ENCODE measurements at regions not wholly inside any gene's neighbourhood (a gene's known extent, or its start where the extent isn't known, plus 50 kb on each side); places are given as distances from the start of the nearest gene placed in this dataset.

- Mint-ChIP-seq H3K9me3 (no peaks in the 10 kb centered on the region), H3K36me3 (ENCODE audit: low read depth) (no peaks in the 10 kb centered on the region), H3K27me3 (peaks cover 30% of the 10 kb centered on the region), H3K27ac (no peak overlapping the region), H3K4me3 (no peak overlapping the region), H3K4me1 (peaks cover 2% of the 10 kb centered on the region)
- POLR2A ChIA-PET = no interaction called here
- no peak for DNase-seq
- CTCF ChIA-PET = no interaction called here
Measured at GRCh38 chr18:45174629-45175136, 440.6 kb upstream of the SLC14A2 start.

- CTCF ChIA-PET = no interaction called here
- Mint-ChIP-seq H3K9me3 (no peaks in the 10 kb centered on the region), H3K4me3 (no peak overlapping the region), H3K4me1 (peaks cover 2% of the 10 kb centered on the region), H3K36me3 (ENCODE audit: low read depth) (no peaks in the 10 kb centered on the region), H3K27ac (no peak overlapping the region), H3K27me3 (peaks cover 28% of the 10 kb centered on the region)
- POLR2A ChIA-PET = no interaction called here
- no peak for DNase-seq
Measured at GRCh38 chr18:45175511-45175910, 439.8 kb upstream of the SLC14A2 start.

DNA sequence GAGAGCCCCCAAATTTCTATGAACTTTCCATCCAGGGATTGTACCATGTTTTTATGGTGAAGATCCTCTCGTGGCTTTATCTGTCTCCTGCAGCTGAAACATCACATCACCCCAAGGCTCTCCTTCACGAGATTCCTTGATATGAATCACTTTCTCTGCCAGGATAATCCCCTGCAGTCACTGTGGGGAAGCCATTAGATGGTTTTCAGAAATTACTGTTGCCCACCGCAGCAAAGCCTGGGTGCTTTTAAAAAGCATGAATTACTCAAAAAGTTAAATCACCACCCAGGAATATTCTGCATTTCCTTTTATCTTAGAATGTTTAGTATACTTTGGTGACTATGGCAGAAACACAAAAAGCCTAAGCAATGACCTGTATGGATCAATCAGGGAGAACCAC lies 428.4 kb upstream of the SLC14A2 start:
- H3K27ac Mint-ChIP-seq = no peak overlapping the region
- DNase-seq = no peak
- no peaks in the 10 kb centered on the region for H3K36me3 Mint-ChIP-seq (ENCODE audit: low read depth)
- no peaks in the 10 kb centered on the region for H3K9me3 Mint-ChIP-seq
- peaks cover 14% of the 10 kb centered on the region for H3K27me3 Mint-ChIP-seq
- H3K4me1 Mint-ChIP-seq = no peaks in the 10 kb centered on the region
- ChIA-PET POLR2A (no interaction called here), CTCF (no interaction called here)
- H3K4me3 Mint-ChIP-seq = no peak overlapping the region

- DNase-seq = no peak
- H3K9me3 Mint-ChIP-seq = no peaks in the 10 kb centered on the region
- ChIA-PET POLR2A (no interaction called here), CTCF (no interaction called here)
- H3K27me3 Mint-ChIP-seq = peaks cover 5% of the 10 kb centered on the region
- H3K36me3 Mint-ChIP-seq (ENCODE audit: low read depth) = no peaks in the 10 kb centered on the region
- H3K4me3 Mint-ChIP-seq = no peak overlapping the region
- peaks cover 2% of the 10 kb centered on the region for H3K4me1 Mint-ChIP-seq
- H3K27ac Mint-ChIP-seq = no peak overlapping the region
Measured at GRCh38 chr18:45191795-45192194, 423.5 kb upstream of the SLC14A2 start.

DNA sequence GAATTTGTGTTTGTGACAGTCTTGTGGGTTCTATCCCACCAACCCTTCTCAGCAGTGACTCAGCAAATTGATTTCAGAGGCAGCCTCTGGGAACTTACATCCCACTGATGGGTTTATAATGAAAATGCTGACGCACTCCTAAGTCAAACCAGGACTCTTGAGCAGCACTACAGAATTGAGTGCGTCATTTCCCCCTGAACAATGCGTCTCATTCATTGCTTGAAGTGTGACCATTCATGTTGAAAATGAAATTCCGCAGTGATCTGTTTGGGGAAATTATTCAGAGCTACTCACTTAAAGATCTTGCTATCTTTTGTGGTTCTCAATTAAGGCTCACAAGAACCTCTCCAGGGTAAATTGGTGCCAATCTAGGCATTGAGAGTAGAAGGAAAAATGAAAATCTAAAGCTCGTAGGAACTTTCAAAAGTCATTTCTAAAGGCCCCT lies 417.7 kb upstream of the SLC14A2 start:
- POLR2A ChIA-PET = no interaction called here
- Mint-ChIP-seq H3K4me1 (peaks cover 11% of the 10 kb centered on the region), H3K27ac (no peak overlapping the region), H3K9me3 (no peaks in the 10 kb centered on the region), H3K4me3 (no peak overlapping the region), H3K27me3 (peaks cover 11% of the 10 kb centered on the region), H3K36me3 (ENCODE audit: low read depth) (no peaks in the 10 kb centered on the region)
- CTCF ChIA-PET = no interaction called here
- peak; percentile 28 for DNase-seq

- Mint-ChIP-seq H3K9me3 (no peaks in the 10 kb centered on the region), H3K4me1 (peaks cover 11% of the 10 kb centered on the region), H3K27ac (no peak overlapping the region), H3K36me3 (ENCODE audit: low read depth) (no peaks in the 10 kb centered on the region), H3K4me3 (no peak overlapping the region), H3K27me3 (peaks cover 11% of the 10 kb centered on the region)
- no peak for DNase-seq
- CTCF ChIA-PET = no interaction called here
- POLR2A ChIA-PET = no interaction called here
Measured at GRCh38 chr18:45198526-45198925, 416.8 kb upstream of the SLC14A2 start.

DNA sequence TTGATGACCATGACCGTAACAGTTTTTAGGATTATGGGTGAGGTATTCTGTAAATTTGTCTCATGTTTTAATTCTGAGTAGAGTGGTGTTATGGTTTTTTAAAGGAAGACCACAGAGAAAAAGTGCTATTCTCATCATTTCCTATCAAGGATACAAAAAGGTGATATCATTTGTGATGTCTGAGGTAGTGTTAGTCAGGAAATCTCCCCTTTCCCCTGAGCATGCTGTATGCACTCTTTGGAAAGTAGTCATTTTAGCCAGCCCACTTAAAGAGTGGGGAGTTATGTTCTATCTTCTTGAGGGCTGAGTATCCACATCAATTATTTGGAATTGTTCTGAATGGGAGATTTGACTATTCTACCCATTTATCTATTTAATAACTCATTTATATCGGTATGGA lies 414.2 kb upstream of the SLC14A2 start:
- Mint-ChIP-seq H3K4me1 (peaks cover 11% of the 10 kb centered on the region), H3K9me3 (no peaks in the 10 kb centered on the region), H3K36me3 (ENCODE audit: low read depth) (no peaks in the 10 kb centered on the region), H3K27ac (no peak overlapping the region), H3K4me3 (no peak overlapping the region), H3K27me3 (peaks cover 10% of the 10 kb centered on the region)
- CTCF ChIA-PET = no interaction called here
- no peak for DNase-seq
- POLR2A ChIA-PET = no interaction called here

GRCh38 chr18:45201489-45201888 lies 413.8 kb upstream of the SLC14A2 start:
- Mint-ChIP-seq H3K27ac (no peak overlapping the region), H3K9me3 (no peaks in the 10 kb centered on the region), H3K4me3 (no peak overlapping the region), H3K27me3 (peaks cover 10% of the 10 kb centered on the region), H3K36me3 (ENCODE audit: low read depth) (no peaks in the 10 kb centered on the region), H3K4me1 (peaks cover 11% of the 10 kb centered on the region)
- no peak for DNase-seq
- ChIA-PET CTCF (interaction anchor here (1.0 kb wide), 1 partner anchor 11 kb away, joined by 7 read pairs; no protein-coding TSS in a partner anchor), POLR2A (no interaction called here)

GRCh38 chr18:45202061-45202460 lies 413.2 kb upstream of the SLC14A2 start:
- Mint-ChIP-seq H3K4me1 (peaks cover 9% of the 10 kb centered on the region), H3K9me3 (no peaks in the 10 kb centered on the region), H3K36me3 (ENCODE audit: low read depth) (no peaks in the 10 kb centered on the region), H3K27ac (no peak overlapping the region), H3K4me3 (no peak overlapping the region), H3K27me3 (peaks cover 10% of the 10 kb centered on the region)
- ChIA-PET CTCF (interaction anchor here (1.0 kb wide), 1 partner anchor 11 kb away, joined by 7 read pairs; no protein-coding TSS in a partner anchor), POLR2A (no interaction called here)
- DNase-seq = no peak

DNA sequence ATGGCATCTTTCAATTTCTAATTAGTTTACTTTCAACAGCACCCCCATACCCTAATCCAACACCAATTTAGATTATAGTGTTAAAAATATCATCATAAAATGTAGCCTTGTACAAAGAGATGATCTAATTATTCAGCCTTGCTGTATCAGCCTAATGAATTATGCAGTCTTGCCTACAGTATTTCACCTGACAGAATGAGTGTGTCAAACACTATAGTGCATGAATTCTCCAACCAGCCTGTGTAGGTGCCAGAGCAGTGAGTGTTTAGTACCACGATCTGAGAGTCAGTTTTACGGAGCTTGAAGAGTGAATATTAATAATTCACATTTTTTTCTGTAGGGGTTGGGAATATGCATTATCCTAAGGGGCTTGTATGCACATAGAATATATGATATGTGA lies 411.6 kb upstream of the SLC14A2 start:
- no peak overlapping the region for H3K27ac Mint-ChIP-seq
- H3K9me3 Mint-ChIP-seq = no peaks in the 10 kb centered on the region
- no peak for DNase-seq
- no peaks in the 10 kb centered on the region for H3K36me3 Mint-ChIP-seq (ENCODE audit: low read depth)
- POLR2A ChIA-PET = no interaction called here
- H3K27me3 Mint-ChIP-seq = peaks cover 12% of the 10 kb centered on the region
- H3K4me1 Mint-ChIP-seq = no peaks in the 10 kb centered on the region
- no peak overlapping the region for H3K4me3 Mint-ChIP-seq
- CTCF ChIA-PET = interaction anchor here (1.8 kb wide), 1 partner anchor 9 kb away, joined by 6 read pairs; no protein-coding TSS in a partner anchor

DNA sequence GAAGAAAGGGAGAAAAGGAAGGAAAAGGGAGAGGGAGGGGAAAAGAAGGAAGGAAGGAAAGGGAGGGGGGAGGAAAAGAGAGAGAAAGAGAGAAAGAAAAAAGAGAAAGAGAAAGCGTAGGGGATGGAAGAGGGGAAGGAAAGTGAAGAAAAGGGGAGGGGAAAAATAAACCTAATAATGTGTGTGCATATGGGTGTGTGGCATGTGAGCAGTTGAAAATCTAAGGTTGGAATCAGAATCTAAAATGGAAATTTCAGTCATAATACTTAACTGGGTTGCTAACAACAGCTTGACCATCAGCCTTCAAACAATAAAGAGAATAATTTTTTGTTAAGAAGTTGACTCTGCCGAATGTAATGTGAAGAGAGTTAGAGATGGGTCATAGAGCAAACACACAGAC lies 407.9 kb upstream of the SLC14A2 start:
- Mint-ChIP-seq H3K36me3 (ENCODE audit: low read depth) (no peaks in the 10 kb centered on the region), H3K27me3 (peaks cover 13% of the 10 kb centered on the region), H3K4me3 (no peak overlapping the region), H3K4me1 (no peaks in the 10 kb centered on the region), H3K27ac (no peak overlapping the region), H3K9me3 (no peaks in the 10 kb centered on the region)
- ChIA-PET POLR2A (no interaction called here), CTCF (interaction anchor here (1.2 kb wide), 1 partner anchor 529 kb away, joined by 3 read pairs; no protein-coding TSS in a partner anchor)
- DNase-seq = no peak

DNA sequence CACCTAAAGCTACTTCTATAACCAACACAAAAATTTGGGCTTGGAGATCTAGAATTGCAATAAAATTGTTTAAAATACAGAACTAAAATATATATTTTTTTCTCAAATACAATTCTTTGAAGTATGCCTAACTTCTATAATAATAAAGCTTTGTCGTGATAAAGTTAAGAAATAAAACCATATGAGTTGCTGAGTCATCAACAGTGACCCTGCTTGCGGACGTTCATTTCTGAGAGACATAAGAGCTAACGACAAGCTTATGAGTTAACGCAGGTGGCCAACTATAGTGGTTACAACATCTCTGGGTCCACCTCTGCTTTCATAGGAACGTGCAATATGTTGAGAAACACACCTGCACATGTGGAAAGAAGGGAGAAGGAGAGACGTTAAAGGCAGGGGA lies 407.1 kb upstream of the SLC14A2 start:
- DNase-seq = no peak
- H3K4me1 Mint-ChIP-seq = no peaks in the 10 kb centered on the region
- ChIA-PET CTCF (interaction anchor here (1.2 kb wide), 1 partner anchor 530 kb away, joined by 3 read pairs; no protein-coding TSS in a partner anchor), POLR2A (no interaction called here)
- H3K9me3 Mint-ChIP-seq = no peaks in the 10 kb centered on the region
- H3K36me3 Mint-ChIP-seq (ENCODE audit: low read depth) = no peaks in the 10 kb centered on the region
- H3K4me3 Mint-ChIP-seq = no peak overlapping the region
- peaks cover 13% of the 10 kb centered on the region for H3K27me3 Mint-ChIP-seq
- H3K27ac Mint-ChIP-seq = no peak overlapping the region

- ChIA-PET CTCF (interaction anchor here (0.6 to 1.9 kb wide), 20 partner anchors 8 to 1593 kb away, joined by 3 to 7 read pairs (median 3); no protein-coding TSS in a partner anchor), POLR2A (no interaction called here)
- H3K4me1 Mint-ChIP-seq = no peaks in the 10 kb centered on the region
Measured at GRCh38 chr18:45212181-45213039, 402.9 kb upstream of the SLC14A2 start.

DNA sequence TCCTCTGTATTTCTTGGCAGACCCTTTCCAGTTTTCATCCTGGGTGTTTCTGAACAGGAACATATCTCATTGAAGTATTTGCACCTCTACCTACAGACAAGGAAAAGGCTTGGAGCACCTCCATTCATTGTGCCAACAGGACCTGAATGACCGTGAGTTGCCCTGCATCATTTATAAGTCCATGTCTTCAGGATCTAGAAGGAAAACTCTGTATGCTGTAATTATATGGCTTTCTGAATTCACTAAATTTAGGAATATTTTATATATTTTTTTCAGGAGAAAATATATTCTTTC lies 402.3 kb upstream of the SLC14A2 start:
- no peaks in the 10 kb centered on the region for H3K9me3 Mint-ChIP-seq
- POLR2A ChIA-PET = no interaction called here
- H3K27ac Mint-ChIP-seq = no peak overlapping the region
- CTCF ChIA-PET = interaction anchor here (0.6 to 1.9 kb wide), 17 partner anchors 9 to 1594 kb away, joined by 3 to 7 read pairs (median 3); no protein-coding TSS in a partner anchor
- peaks cover 12% of the 10 kb centered on the region for H3K27me3 Mint-ChIP-seq
- H3K4me3 Mint-ChIP-seq = no peak overlapping the region
- H3K36me3 Mint-ChIP-seq (ENCODE audit: low read depth) = no peaks in the 10 kb centered on the region
- no peak for DNase-seq
- H3K4me1 Mint-ChIP-seq = no peaks in the 10 kb centered on the region

More at GRCh38 chr18:45212181-45213039, 402.9 kb upstream of the SLC14A2 start:
- Mint-ChIP-seq H3K9me3 (no peaks in the 10 kb centered on the region), H3K27me3 (peaks cover 12% of the 10 kb centered on the region), H3K36me3 (ENCODE audit: low read depth) (no peaks in the 10 kb centered on the region), H3K4me3 (no peak overlapping the region), H3K27ac (no peak overlapping the region)
- DNase-seq = peak; percentile 81
